OCI-M1 (cell line): ENCODE measurements at regions not wholly inside any gene's neighbourhood (a gene's known extent, or its start where the extent isn't known, plus 50 kb on each side); places are given as distances from the start of the nearest gene placed in this dataset.
A peak's percentile ranks its signal among the peaks of the same experiment; 100 is the strongest.

Experiments used
- DNase-seq: peaks from one replicate; lab custom pipeline; 2025; lab: John Stamatoyannopoulos, UW

- no peak for DNase-seq
These were observed 88.1 kb upstream of the WDR44 start for GRCh38 chrX:118257781-118258180.

GRCh38 chrX:118259213-118259612 is 86.7 kb upstream of the WDR44 start:
- DNase-seq: no peak

- DNase-seq: no peak
These were observed 84.8 kb upstream of the WDR44 start for GRCh38 chrX:118261151-118261550.

GRCh38 chrX:118271775-118272174 is 74.1 kb upstream of the WDR44 start:
- DNase-seq: peak; percentile 91

- DNase-seq: peak; percentile 41
These were observed 73.7 kb upstream of the WDR44 start for GRCh38 chrX:118272242-118272641.

- DNase-seq: peak; percentile 43
These were observed 59.7 kb upstream of the WDR44 start for GRCh38 chrX:118286066-118286762.

GRCh38 chrX:118295818-118296217 is 50.1 kb upstream of the WDR44 start:
- DNase-seq: peak; percentile 31
